ENCODE measurements at regions not wholly inside any gene's neighbourhood (a gene's known extent, or its start where the extent isn't known, plus 50 kb on each side); places are given as distances from the start of the nearest gene placed in this dataset.

DNA sequence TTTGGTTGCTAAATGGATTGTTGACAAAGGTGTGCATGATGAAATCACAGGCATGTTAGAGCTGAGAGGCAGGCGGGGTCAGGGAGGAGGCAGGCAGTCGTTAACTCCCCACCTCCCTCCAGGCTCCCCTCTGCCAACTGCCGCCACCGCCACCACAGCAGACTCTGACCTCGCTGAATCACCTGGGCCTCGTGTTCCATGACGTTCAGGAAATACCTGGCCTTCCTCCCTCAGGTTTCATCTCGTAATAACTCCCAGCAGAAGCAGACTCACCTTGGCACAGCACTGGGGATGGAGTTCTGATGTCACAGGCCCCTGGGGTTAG is 198.5 kb downstream of the KATNAL1 start:
- TF ChIP-seq, protein P1, sequence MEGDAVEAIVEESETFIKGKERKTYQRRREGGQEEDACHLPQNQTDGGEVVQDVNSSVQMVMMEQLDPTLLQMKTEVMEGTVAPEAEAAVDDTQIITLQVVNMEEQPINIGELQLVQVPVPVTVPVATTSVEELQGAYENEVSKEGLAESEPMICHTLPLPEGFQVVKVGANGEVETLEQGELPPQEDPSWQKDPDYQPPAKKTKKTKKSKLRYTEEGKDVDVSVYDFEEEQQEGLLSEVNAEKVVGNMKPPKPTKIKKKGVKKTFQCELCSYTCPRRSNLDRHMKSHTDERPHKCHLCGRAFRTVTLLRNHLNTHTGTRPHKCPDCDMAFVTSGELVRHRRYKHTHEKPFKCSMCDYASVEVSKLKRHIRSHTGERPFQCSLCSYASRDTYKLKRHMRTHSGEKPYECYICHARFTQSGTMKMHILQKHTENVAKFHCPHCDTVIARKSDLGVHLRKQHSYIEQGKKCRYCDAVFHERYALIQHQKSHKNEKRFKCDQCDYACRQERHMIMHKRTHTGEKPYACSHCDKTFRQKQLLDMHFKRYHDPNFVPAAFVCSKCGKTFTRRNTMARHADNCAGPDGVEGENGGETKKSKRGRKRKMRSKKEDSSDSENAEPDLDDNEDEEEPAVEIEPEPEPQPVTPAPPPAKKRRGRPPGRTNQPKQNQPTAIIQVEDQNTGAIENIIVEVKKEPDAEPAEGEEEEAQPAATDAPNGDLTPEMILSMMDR (IDR thresholded peaks at IDR 0.05; ENCODE audit: insufficient read depth, low read depth, low read length), result no peak
- no peak for TF ChIP-seq EZH2 (IDR thresholded peaks at IDR 0.05; ENCODE audit: insufficient read depth, low read length)

All from astrocyte (in vitro differentiated cells and primary cell).